ENCODE measurements at regions not wholly inside any gene's neighbourhood (a gene's known extent, or its start where the extent isn't known, plus 50 kb on each side); places are given as distances from the start of the nearest gene placed in this dataset.

GRCh38 chr12:14275111-14275510, 90.4 kb upstream of the ATF7IP start:
- ATAC-seq (no peak), DNase-seq (no peak)
- intact Hi-C loops (cut with DNase I) = no loop called here
- WGBS, 4 donors = 36 to 88% (median 51%) methylated on average over 1 of the region's 1 CpG
- H3K4me1 ChIP-seq = peaks cover 0 to 30% (median 0%) of the 10 kb centered on the region in 12 donors
- H3K27me3 ChIP-seq = no peaks in the 10 kb centered on the region
- peak overlapping the region in 1 of 12 donors; percentile 25 for H3K27ac ChIP-seq
- no peak overlapping the region for H3K4me3 ChIP-seq
- no peaks in the 10 kb centered on the region for H3K36me3 ChIP-seq
- H3K9me3 ChIP-seq = peaks cover 0 to 12% (median 4%) of the 10 kb centered on the region in 12 donors
- TF ChIP-seq, protein P1, sequence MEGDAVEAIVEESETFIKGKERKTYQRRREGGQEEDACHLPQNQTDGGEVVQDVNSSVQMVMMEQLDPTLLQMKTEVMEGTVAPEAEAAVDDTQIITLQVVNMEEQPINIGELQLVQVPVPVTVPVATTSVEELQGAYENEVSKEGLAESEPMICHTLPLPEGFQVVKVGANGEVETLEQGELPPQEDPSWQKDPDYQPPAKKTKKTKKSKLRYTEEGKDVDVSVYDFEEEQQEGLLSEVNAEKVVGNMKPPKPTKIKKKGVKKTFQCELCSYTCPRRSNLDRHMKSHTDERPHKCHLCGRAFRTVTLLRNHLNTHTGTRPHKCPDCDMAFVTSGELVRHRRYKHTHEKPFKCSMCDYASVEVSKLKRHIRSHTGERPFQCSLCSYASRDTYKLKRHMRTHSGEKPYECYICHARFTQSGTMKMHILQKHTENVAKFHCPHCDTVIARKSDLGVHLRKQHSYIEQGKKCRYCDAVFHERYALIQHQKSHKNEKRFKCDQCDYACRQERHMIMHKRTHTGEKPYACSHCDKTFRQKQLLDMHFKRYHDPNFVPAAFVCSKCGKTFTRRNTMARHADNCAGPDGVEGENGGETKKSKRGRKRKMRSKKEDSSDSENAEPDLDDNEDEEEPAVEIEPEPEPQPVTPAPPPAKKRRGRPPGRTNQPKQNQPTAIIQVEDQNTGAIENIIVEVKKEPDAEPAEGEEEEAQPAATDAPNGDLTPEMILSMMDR (IDR thresholded peaks at IDR 0.05) = no peak
- no peak for TF ChIP-seq POLR2A (IDR thresholded peaks at IDR 0.05)

DNA sequence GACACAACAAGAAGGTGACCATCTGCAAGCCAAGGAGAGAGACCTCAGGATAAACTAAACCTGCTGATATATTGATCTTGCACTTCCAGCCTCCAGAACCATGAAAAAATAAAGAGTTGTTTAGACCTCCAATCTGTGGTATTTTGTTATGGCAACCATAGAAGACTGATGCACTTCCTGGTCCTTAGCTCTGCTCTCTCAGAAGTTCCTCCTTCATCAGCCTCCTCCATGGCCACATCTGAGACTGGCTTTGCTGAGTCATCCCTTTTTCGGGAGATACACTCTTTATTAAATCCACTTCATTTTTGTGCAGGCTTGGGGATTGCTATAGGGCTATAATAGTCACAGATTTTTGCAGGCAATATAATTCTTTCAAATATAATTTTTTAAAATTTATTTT, 89.6 kb upstream of the ATF7IP start:
- no peak for TF ChIP-seq POLR2A (IDR thresholded peaks at IDR 0.05)

DNA sequence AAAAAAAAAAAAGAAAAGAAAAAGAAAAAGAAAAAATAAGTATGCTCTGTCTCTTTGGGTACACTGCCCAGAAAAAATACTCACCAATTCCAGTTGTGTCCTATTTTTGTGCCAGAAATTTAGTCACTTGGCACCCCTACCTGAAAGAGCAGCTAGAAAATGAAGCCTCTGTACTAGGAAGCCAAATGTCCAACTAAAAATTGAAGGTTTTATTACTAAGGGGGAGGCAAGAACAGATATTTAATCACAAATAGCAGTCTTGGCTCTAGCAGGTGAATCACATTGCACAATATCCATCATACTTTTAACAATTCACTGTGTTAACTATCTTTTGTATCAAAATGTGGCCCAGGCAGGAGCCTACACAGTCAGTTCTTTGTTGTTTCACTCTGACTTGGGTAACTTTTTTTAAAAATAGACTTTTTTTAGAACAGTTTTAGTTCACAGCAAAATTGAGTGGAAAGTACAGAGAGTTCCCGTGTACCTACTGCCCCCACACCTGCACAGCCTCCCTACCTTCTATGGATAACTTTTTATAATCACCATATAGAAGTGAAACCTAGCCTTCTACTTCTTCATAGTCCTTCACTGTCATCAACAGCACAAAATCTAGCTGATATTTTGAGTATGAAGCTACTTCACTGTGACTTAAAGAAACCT, 87.1 kb upstream of the ATF7IP start:
- TF ChIP-seq POLR2A (IDR thresholded peaks at IDR 0.05) = no peak
- TF ChIP-seq, protein P1 (IDR thresholded peaks at IDR 0.05) = no peak
- 43 to 100% (median 87%) methylated on average over 1 of the region's 1 CpG for WGBS, 4 donors
- Histone ChIP-seq H3K36me3 (no peaks in the 10 kb centered on the region), H3K27ac (no peak overlapping the region), H3K27me3 (no peaks in the 10 kb centered on the region), H3K4me3 (no peak overlapping the region), H3K9me3 (peaks cover 0 to 4% (median 0%) of the 10 kb centered on the region in 12 donors), H3K4me1 (peaks cover 0 to 30% (median 0%) of the 10 kb centered on the region in 12 donors)
- ATAC-seq (no peak), DNase-seq (no peak)
- intact Hi-C loops (cut with DNase I) = no loop called here

More for the DNA sequence above, 89.6 kb upstream of the ATF7IP start:
- Histone ChIP-seq H3K4me3 (no peak overlapping the region), H3K27ac (peak overlapping the region in 1 of 12 donors; percentile 25), H3K4me1 (peaks cover 0 to 30% (median 0%) of the 10 kb centered on the region in 12 donors), H3K9me3 (peaks cover 0 to 4% (median 0%) of the 10 kb centered on the region in 12 donors), H3K36me3 (no peaks in the 10 kb centered on the region), H3K27me3 (no peaks in the 10 kb centered on the region)
- WGBS, 4 donors = 68 to 81% (median 75%) methylated on average over 1 of the region's 1 CpG
- DNase-seq (no peak), ATAC-seq (peak in 1 of 4 donors; percentile 32)
- intact Hi-C loops (cut with DNase I) = no loop called here

DNA sequence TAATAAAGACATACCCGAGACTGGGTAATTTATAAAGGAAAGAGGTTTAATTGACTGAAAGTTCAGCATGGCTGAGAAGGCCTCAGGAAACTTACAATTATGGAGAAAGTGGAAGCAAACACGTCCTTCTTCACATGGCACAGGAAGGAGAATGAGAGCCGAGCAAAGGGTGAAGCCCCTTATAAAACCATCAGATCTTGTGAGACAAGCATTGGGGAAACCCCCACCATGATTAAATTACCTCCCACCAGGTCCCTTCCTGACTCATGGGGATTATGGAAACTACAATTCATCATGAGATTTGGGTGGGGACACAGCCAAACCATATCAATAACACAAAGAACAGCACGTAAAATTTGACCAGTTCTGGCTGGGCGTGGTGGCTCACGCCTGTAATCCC, 85.6 kb upstream of the ATF7IP start:
- no peak for ATAC-seq
- Histone ChIP-seq H3K27me3 (no peaks in the 10 kb centered on the region), H3K4me3 (no peak overlapping the region), H3K9me3 (peaks cover 0 to 3% (median 0%) of the 10 kb centered on the region in 12 donors), H3K36me3 (no peaks in the 10 kb centered on the region), H3K4me1 (peaks cover 0 to 28% (median 0%) of the 10 kb centered on the region in 12 donors), H3K27ac (no peak overlapping the region)
- intact Hi-C loops (cut with DNase I) = no loop called here
- no peak for DNase-seq
- WGBS, 4 donors = 86 to 91% (median 89%) methylated on average over 6 of the region's 6 CpGs
- no peak for TF ChIP-seq POLR2A (IDR thresholded peaks at IDR 0.05)
- TF ChIP-seq, protein P1 (IDR thresholded peaks at IDR 0.05) = no peak

Measured in heart left ventricle (tissue), 16 donors.